T-helper 2 cell (primary cell): ENCODE measurements at regions not wholly inside any gene's neighbourhood (a gene's known extent, or its start where the extent isn't known, plus 50 kb on each side); places are given as distances from the start of the nearest gene placed in this dataset.
A peak's percentile ranks its signal among the peaks of the same experiment; 100 is the strongest.
"Not testable (repeated sequence)": the region's sequence is repeated elsewhere in the genome, so short reads cannot be mapped to it uniquely, and the experiment has no call there.

Experiments
- DNase-seq, 5 experiments: peaks; one replicate each; pipeline versions ENCODE4 v3.0.0 to v3.0.0-alpha.2; 2012 to 2022

- DNase-seq: no peak
Measured at GRCh38 chrX:124719060-124719459, 372.7 kb downstream of the SH2D1A start.

- no peak for DNase-seq
Measured at GRCh38 chrX:124720532-124720931, 374.2 kb downstream of the SH2D1A start.

DNA sequence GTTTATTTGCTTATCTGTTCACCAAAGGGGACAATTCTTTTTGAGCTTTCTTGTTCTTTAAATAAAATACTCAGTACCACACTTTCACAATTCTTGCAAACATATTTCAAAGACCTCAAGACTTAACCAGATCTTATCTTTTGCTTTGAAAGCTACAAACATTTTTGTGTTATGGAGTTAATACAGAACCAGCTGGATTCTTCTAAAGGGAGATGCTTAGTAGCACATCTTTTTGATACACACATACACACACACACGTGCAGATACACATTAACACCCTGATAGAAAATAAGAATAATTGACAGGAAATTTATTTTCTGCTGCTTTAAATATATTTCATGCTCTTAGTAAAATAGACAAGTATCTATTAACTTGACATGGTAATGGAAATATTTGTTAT, 379.1 kb downstream of the SH2D1A start:
- DNase-seq: peak in 1 of 5 experiments; percentile 53

- peak in 1 of 5 experiments; percentile 26 for DNase-seq
Measured at GRCh38 chrX:124726292-124726691, 379.9 kb downstream of the SH2D1A start.

DNA sequence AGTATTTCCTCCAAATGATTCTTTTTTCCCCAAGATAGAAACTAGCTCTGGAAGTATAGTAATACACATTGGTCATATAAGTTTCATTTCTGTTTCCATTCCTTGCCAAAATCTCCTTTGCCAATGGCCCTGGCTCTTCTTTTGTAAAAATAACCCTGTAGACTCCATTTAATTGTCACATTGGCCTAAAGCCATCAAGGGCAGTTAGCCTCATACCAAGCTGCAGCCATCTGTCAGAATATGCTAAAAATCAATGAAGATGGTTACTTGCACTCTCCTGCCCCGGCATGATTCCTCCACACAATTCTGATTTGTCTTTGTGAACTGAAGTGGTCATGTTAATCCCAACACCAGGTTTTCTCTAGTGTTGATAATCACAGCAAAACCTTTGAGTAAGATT, 380.5 kb downstream of the SH2D1A start:
- no peak for DNase-seq

DNA sequence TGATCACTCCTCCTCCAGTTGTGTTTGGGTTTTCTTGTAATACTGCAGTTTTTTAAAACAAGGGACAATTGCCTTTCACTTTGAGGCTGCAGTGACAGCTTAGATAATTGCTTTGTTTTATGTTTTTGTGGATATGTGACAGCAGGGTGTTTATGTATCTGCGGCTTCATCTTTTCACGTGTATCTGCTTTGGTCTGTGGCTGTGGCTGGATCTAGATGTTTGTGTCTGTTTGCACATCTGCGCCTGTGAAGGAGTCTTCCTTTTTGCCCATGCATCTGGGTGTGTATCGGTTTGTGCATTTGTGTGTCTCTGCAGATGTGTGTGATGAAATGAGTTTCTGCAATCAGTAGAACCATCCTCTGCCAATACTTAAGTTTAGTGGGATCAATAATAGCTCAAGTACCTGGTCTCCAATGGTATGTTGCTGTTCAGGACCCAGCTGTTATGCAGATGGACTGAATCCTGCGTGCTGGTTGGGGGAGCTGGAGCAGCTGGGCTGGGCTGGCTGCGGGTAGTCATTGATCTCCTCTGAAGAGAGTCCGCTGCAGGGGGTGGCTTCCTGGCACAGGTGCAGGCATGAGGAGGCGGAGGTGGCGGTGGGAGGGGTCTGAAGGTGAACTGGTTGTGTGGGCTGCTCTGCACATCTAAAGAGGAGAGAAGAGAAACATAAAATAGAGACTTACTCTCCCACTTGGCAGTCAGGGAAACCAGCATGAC, 390.3 kb downstream of the SH2D1A start:
- peak; percentile 7 to 92 (median 47) for DNase-seq

- DNase-seq: no peak
Measured at GRCh38 chrX:124737771-124738170, 391.4 kb downstream of the SH2D1A start.

- no peak for DNase-seq
Measured at GRCh38 chrX:124747295-124747694, 400.9 kb downstream of the SH2D1A start.

GRCh38 chrX:124764354-124764753, 418.0 kb downstream of the SH2D1A start:
- DNase-seq: no peak

DNA sequence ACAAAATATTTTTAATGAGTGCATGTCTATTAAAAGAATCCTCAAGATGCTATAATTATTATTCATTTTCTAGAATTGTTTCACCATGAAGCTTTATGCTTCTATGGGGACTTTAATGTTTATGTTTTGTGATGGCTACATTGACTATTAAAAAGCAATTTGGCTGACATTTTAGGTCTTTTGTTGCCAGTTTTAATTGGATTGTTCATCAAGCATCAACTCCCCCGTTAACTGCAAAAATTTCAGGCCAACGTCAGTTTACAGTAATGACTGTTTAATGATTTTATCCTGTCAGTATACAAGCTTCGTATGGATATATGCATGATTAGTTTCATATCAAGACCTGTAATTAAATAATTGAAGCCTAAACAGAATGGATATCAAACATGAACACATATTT, 422.8 kb downstream of the SH2D1A start:
- DNase-seq: no peak

DNA sequence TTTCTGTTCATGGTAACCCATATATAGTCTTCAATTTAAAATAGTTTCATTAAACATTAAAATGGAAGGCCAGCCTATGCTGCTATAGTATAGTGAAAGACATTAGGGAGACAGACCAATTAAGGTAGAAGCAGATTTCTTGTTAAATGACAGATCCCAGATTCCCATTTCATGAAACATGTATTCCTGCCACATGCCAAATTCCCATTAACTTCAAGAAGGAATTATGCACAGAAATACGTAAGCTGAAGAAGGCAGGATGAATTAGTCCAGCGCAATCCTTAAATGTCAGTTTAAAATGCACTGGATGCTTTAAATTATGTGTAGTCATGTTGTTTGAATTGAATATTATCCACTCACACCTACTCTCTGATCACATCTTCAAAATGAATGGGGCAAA, 424.9 kb downstream of the SH2D1A start:
- DNase-seq: no peak

- not testable (repeated sequence) for DNase-seq
Measured at GRCh38 chrX:124788253-124788652, 441.9 kb downstream of the SH2D1A start.

GRCh38 chrX:124789874-124790273, 443.5 kb downstream of the SH2D1A start:
- not testable (repeated sequence) for DNase-seq

- no peak for DNase-seq
Measured at GRCh38 chrX:124791492-124792095, 445.2 kb downstream of the SH2D1A start.

GRCh38 chrX:124796989-124797388, 450.6 kb downstream of the SH2D1A start:
- peak in 1 of 5 experiments; percentile 1 for DNase-seq

DNA sequence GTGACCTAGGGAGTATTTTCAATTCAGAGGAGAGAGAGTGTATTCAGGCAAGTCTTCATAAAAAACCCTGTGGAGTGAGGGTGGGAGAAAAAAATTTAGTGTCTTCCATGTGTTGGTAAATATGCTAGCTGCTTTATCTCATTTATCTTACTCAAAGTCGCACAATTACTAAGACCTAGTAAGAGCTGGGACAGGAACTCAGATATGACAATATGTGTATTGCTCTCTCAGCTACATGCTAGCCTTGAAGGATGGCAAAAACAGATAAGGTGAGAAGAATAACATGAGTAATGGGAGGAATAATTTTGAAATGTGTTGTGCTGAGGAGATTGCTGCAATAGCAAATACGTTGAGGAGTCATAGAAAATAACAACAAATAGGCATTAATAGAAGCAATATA, 458.6 kb downstream of the SH2D1A start:
- DNase-seq: peak in 1 of 5 experiments; percentile 41

DNA sequence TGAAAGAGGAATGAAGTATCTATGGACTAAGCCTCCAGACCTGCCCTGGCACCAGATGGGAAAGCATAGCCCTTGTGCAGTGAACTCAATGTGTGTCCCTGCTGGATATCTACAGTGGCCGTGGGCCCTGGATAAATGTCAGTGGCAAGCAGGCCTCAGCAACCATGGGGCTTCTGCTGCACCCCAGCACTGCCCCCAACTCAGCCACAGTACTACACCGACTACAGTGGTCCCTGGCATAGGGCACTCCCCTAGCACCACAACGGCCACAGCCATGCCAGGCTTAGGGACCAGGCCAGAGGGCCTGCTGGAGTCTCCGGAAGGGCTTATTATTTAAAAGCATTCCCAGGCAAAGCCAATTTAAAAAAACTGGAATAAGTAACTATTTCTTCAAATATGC, 459.1 kb downstream of the SH2D1A start:
- no peak for DNase-seq

DNA sequence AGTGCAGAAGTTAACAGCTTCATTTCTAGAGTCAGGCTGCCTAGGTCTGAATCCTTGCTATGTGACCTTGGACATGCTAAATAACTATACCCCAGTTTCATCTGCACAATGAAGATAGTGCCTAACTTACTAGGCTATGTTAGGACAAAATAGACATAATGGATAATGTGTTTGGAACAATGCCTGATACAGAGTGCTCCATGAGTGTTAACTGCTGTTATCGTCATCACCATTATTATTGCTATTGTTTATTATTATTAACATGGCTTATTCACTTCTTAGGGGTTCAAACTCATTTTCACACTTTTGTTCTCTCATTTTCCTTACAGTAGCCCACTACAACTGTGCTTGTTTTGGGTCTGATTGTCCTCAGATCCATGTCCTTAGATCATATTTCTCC, 467.7 kb downstream of the SH2D1A start:
- no peak for DNase-seq

DNA sequence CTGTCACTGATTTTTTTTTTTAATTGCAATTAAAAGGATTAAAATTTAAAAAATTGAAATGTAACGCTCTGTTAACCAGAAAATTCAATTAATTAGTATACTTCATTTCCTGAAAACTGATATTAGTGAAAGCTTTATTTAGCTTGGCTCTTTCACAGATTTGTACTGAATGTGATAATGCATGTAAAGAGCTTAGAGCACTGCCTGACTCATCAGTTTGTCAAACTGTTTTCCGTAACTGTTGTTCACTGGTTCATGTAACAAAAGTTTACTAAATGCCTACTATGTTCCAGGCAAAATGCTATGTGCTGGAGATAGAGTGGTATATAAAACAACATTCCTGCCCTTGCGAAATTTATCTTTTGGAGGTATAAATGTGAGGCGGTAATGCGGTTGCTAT, 471.7 kb downstream of the SH2D1A start:
- DNase-seq: no peak

- DNase-seq: no peak
Measured at GRCh38 chrX:124818764-124819163, 472.4 kb downstream of the SH2D1A start.

DNA sequence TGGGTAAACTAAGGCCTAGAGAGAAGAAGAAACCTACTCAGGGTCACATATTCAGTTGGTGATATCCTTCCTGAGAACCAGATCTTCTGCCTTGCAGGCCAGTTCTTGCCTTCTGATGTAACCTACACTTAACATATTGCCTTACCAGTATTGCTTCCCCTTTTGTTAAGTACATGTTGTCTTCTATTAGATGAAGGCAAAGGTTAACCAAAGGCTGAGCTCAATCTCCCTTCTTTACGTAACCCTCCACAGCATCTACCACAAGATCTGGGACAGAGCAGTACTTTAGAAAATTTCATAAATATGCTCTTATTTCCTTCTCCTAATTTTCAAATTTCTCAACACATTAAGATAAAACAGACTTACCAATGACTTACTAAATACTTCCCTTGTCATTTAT, 474.4 kb downstream of the SH2D1A start:
- no peak for DNase-seq

- DNase-seq: no peak
Measured at GRCh38 chrX:124827258-124827845, 481.0 kb downstream of the SH2D1A start.

GRCh38 chrX:124829930-124830329, 483.6 kb downstream of the SH2D1A start:
- DNase-seq: peak in 1 of 5 experiments; percentile 3

GRCh38 chrX:124836786-124837185, 482.9 kb upstream of the TEX13C start:
- DNase-seq: no peak
